ENCODE measurements at regions not wholly inside any gene's neighbourhood (a gene's known extent, or its start where the extent isn't known, plus 50 kb on each side); places are given as distances from the start of the nearest gene placed in this dataset.

GRCh38 chrX:74242484-74243138, 61.4 kb upstream of the ZCCHC13 start:
- Histone ChIP-seq H3K27me3 (replicated peaks; ENCODE audit: control insufficient read depth, insufficient read depth, low read length) (no peaks in the 10 kb centered on the region), H3K36me3 (ENCODE audit: control insufficient read depth, insufficient read depth, low read length) (no peaks in the 10 kb centered on the region)
- no peak for DNase-seq (ENCODE audit: extremely low read depth, insufficient read length)

DNA sequence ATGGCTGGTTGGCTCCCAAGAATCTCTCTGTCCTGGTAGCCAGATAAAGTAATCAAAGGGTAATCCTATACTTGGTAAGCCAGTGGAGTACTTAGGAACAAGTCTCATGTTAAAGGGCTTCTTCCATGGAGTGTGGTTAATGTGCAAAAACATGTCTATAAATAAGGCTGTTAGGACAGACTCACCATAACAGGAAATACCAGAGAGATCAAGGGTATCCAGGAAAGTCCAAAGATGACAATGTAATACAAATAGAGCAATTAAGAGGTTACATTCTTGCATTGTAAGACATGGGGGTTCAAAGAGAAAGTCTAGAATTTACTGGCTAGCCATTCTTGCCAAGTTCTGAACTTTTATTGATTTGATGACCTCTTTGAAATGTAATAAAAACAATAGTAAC, 61.9 kb upstream of the ZCCHC13 start:
- Histone ChIP-seq H3K36me3 (ENCODE audit: control insufficient read depth, insufficient read depth, low read length) (no peaks in the 10 kb centered on the region), H3K4me3 (replicated peaks; ENCODE audit: low read depth, low read length) (no peak overlapping the region), H3K27me3 (replicated peaks; ENCODE audit: control insufficient read depth, insufficient read depth, low read length) (no peaks in the 10 kb centered on the region)
- TF ChIP-seq CTCF (IDR thresholded peaks at IDR 0.05; ENCODE audit: insufficient read depth, low read length, poor library complexity, severe bottlenecking) = no peak
- no peak for DNase-seq (ENCODE audit: extremely low read depth, insufficient read length)

More at GRCh38 chrX:74242484-74243138, 61.4 kb upstream of the ZCCHC13 start:
- TF ChIP-seq CTCF (IDR thresholded peaks at IDR 0.05; ENCODE audit: insufficient read depth, low read length, poor library complexity, severe bottlenecking) = no peak
- no peak overlapping the region for H3K4me3 ChIP-seq (replicated peaks; ENCODE audit: low read depth, low read length)

DNA sequence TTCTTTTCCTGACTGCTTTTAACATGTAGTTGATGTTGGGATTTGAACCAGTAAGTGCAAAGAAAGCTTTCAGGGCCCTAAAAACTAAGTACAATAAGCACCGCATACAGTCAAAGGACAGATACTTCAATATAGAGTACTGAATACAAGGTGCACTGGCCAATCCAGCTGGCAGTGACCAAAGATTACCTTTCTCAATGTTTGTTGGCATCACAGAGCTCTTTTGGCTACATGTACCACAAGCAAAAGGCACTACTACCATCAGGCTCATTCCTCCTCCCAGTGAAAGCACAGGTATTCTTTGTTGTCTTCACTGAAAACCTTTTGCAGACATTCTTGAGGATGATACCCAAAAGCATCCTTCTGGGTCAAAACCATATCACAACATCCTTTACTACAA, 65.2 kb upstream of the ZCCHC13 start:
- Histone ChIP-seq H3K36me3 (ENCODE audit: control insufficient read depth, insufficient read depth, low read length) (no peaks in the 10 kb centered on the region), H3K4me3 (replicated peaks; ENCODE audit: low read depth, low read length) (no peak overlapping the region), H3K27me3 (replicated peaks; ENCODE audit: control insufficient read depth, insufficient read depth, low read length) (no peaks in the 10 kb centered on the region)
- TF ChIP-seq CTCF (IDR thresholded peaks at IDR 0.05; ENCODE audit: insufficient read depth, low read length, poor library complexity, severe bottlenecking) = no peak
- no peak for DNase-seq (ENCODE audit: extremely low read depth, insufficient read length)

GRCh38 chrX:74234818-74235217, 69.2 kb upstream of the ZCCHC13 start:
- DNase-seq (ENCODE audit: extremely low read depth, insufficient read length) = no peak
- no peaks in the 10 kb centered on the region for H3K36me3 ChIP-seq (ENCODE audit: control insufficient read depth, insufficient read depth, low read length)
- H3K4me3 ChIP-seq (replicated peaks; ENCODE audit: low read depth, low read length) = no peak overlapping the region
- TF ChIP-seq CTCF (IDR thresholded peaks at IDR 0.05; ENCODE audit: insufficient read depth, low read length, poor library complexity, severe bottlenecking) = no peak
- no peaks in the 10 kb centered on the region for H3K27me3 ChIP-seq (replicated peaks; ENCODE audit: control insufficient read depth, insufficient read depth, low read length)

- H3K36me3 ChIP-seq (ENCODE audit: control insufficient read depth, insufficient read depth, low read length) = no peaks in the 10 kb centered on the region
- DNase-seq (ENCODE audit: extremely low read depth, insufficient read length) = no peak
- no peak overlapping the region for H3K4me3 ChIP-seq (replicated peaks; ENCODE audit: low read depth, low read length)
- no peak for TF ChIP-seq CTCF (IDR thresholded peaks at IDR 0.05; ENCODE audit: insufficient read depth, low read length, poor library complexity, severe bottlenecking)
- H3K27me3 ChIP-seq (replicated peaks; ENCODE audit: control insufficient read depth, insufficient read depth, low read length) = no peaks in the 10 kb centered on the region
Observed at GRCh38 chrX:74232859-74233258, 71.1 kb upstream of the ZCCHC13 start.

DNA sequence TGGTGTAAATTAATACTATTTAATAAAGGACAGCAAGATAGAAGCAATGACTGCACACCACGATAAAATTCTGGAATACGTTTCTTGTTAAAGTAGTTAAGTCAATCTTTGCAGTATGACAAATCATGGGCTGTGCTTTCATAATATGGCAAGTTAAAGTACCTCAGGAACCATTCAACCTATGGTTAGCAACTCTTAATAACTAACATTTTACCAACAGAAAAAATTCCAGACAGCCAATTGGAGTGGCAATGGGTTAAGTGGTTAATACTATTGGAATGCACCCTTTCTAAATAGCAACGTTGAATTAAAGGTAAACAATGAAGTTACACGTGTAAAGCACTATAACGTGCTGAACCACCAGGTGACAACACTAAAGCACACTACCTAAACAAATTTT, 72.4 kb upstream of the ZCCHC13 start:
- no peak for DNase-seq (ENCODE audit: extremely low read depth, insufficient read length)
- no peaks in the 10 kb centered on the region; the same call in 1 of the 2 replicates for H3K36me3 ChIP-seq (ENCODE audit: control insufficient read depth, insufficient read depth, low read length)
- H3K27me3 ChIP-seq (replicated peaks; ENCODE audit: control insufficient read depth, insufficient read depth, low read length) = no peaks in the 10 kb centered on the region
- no peak for TF ChIP-seq CTCF (IDR thresholded peaks at IDR 0.05; ENCODE audit: insufficient read depth, low read length, poor library complexity, severe bottlenecking)
- H3K4me3 ChIP-seq (replicated peaks; ENCODE audit: low read depth, low read length) = no peak overlapping the region
